Heart left ventricle (tissue), 13 donors: ENCODE measurements at regions not wholly inside any gene's neighbourhood (a gene's known extent, or its start where the extent isn't known, plus 50 kb on each side); places are given as distances from the start of the nearest gene placed in this dataset.

Experiments used
- CTCF ChIP-seq, 12 donors: fragments of 200-600 bp; sonication (generic) in 4 of 12; IDR thresholded peaks; one replicate each; pipeline versions ENCODE4 v1.5.0 to v1.8.0; 2018 to 2022; ENCODE audit warnings: antibody characterized with exemption in 12 of 12, mild to moderate bottlenecking in 5 of 12
- POLR2A ChIP-seq, 2 donors: fragments of 450-650 bp; IDR thresholded peaks; one replicate each; pipeline ENCODE4 v1.6.1; 2017; ENCODE audit warnings: antibody characterized with exemption in 2 of 2, mild to moderate bottlenecking in 2 of 2, moderate library complexity in 2 of 2
- donor health status: ischemic (EF 13 %, LVEDD 7.1; RV severe dilation, severe dysfunction).
- donor health status: DM: no; HTN: yes; CAD: no.
- donor health status: DM: no; HTN: no; CAD: no.
- donor health status: ischemic (EF 25% LVEDD 6.9; RV normal size, moderate dysfunction).
- donor health status: ischemic (EF 25% LVEDD 5.7; RV mildly dilated, moderate dysfunction).
- donor health status: ischemic (EF 35%, LVEDD 5.7; RV mildly dilated, moderate dysfunction).
- donor health status: nonischemic (EF 11% LVEDD 7.7; RV severe dilation, severe dysfunction).
- donor health status: DM: yes; HTN: yes; CAD: no.
- donor health status: PGD.
- donor health status: ischemic (EF 29% LVEDD 5.4; RV normal size, mild dysfunction).
- donor health status: nonischemic (EF 23%, LVEDD 6.1; RV moderate dilation, normal function).

GRCh38 chr4:143286701-143287571, 49.7 kb upstream of the GAB1 start:
- no peak for TF ChIP-seq CTCF (IDR thresholded peaks at IDR 0.05)
- no peak for TF ChIP-seq POLR2A (IDR thresholded peaks at IDR 0.05)
